GM19035 (cell line): ENCODE measurements at regions not wholly inside any gene's neighbourhood (a gene's known extent, or its start where the extent isn't known, plus 50 kb on each side); places are given as distances from the start of the nearest gene placed in this dataset.
"Not testable (repeated sequence)": the region's sequence is repeated elsewhere in the genome, so short reads cannot be mapped to it uniquely, and the experiment has no call there.

Experiments used
- ATAC-seq: cut with Tn5 transposase; IDR thresholded peaks from one replicate; pipeline ENCODE4 v1.9.1; 2021; ENCODE audit not compliant: unreplicated experiment

GRCh38 chr5:39933061-39933460 lies 508.3 kb upstream of the DAB2 start:
- ATAC-seq, result no peak

- ATAC-seq, result no peak
Observed at GRCh38 chr5:39928709-39929108, 503.9 kb upstream of the DAB2 start.

GRCh38 chr5:39919876-39920275 lies 495.1 kb upstream of the DAB2 start:
- no peak for ATAC-seq

GRCh38 chr5:39912906-39913305 lies 488.1 kb upstream of the DAB2 start:
- ATAC-seq, result no peak

GRCh38 chr5:39907267-39907951 lies 482.6 kb upstream of the DAB2 start:
- not testable (repeated sequence) for ATAC-seq

GRCh38 chr5:39906146-39906545 lies 481.4 kb upstream of the DAB2 start:
- no peak for ATAC-seq

- ATAC-seq, result no peak
Observed at GRCh38 chr5:39905356-39905755, 480.6 kb upstream of the DAB2 start.

GRCh38 chr5:39902626-39903025 lies 477.8 kb upstream of the DAB2 start:
- ATAC-seq, result no peak

- no peak for ATAC-seq
Observed at GRCh38 chr5:39898731-39899130, 474.0 kb upstream of the DAB2 start.

GRCh38 chr5:39896706-39897105 lies 471.9 kb upstream of the DAB2 start:
- ATAC-seq, result no peak

GRCh38 chr5:39896104-39896503 lies 471.3 kb upstream of the DAB2 start:
- no peak for ATAC-seq

GRCh38 chr5:39892708-39893107 lies 467.9 kb upstream of the DAB2 start:
- no peak for ATAC-seq

- no peak for ATAC-seq
Observed at GRCh38 chr5:39891376-39891775, 466.6 kb upstream of the DAB2 start.

GRCh38 chr5:39880985-39881384 lies 456.2 kb upstream of the DAB2 start:
- no peak for ATAC-seq

- no peak for ATAC-seq
Observed at GRCh38 chr5:39877479-39877878, 452.7 kb upstream of the DAB2 start.

- no peak for ATAC-seq
Observed at GRCh38 chr5:39876146-39876545, 451.4 kb upstream of the DAB2 start.

- ATAC-seq, result no peak
Observed at GRCh38 chr5:39870137-39870536, 445.4 kb upstream of the DAB2 start.

GRCh38 chr5:39869396-39869795 lies 444.6 kb upstream of the DAB2 start:
- ATAC-seq, result no peak

- ATAC-seq, result no peak
Observed at GRCh38 chr5:39867923-39868322, 443.1 kb upstream of the DAB2 start.

- ATAC-seq, result no peak
Observed at GRCh38 chr5:39863926-39864552, 439.3 kb upstream of the DAB2 start.

- ATAC-seq, result no peak
Observed at GRCh38 chr5:39857041-39857440, 432.3 kb upstream of the DAB2 start.

GRCh38 chr5:39854771-39855410 lies 430.1 kb upstream of the DAB2 start:
- no peak for ATAC-seq
